ENCODE measurements at regions not wholly inside any gene's neighbourhood (a gene's known extent, or its start where the extent isn't known, plus 50 kb on each side); places are given as distances from the start of the nearest gene placed in this dataset.

- CTCF ChIA-PET, result no interaction called here
- RAD21 ChIA-PET (ENCODE audit: low non-redundant PET in 1 of 2, low total read pairs in 2 of 2, uncharacterized antibody in 2 of 2, unreplicated experiment in 2 of 2), result no interaction called here
Measured at GRCh38 chr6:760982-761955, 68.3 kb upstream of the EXOC2 start.

DNA sequence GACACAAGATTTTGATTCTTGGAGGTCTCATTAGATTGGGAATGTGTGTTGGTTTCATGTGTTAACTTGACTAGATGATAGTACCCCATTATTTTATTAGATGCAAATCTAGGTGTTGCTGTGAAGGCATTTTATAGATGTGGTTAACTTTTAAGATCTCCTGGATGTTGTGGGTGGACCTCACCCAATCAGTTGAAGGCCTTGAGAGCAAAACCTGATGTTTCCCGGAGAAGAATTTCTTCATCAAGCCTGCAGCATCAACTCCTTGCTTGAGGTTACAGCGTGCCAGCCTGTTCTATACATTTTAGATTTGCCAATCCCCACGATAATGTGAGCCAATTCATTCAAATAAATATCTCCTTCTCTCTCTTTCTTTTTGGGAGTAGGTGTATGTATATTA, 66.8 kb upstream of the EXOC2 start:
- ChIA-PET POLR2A (no interaction called here), CTCF (no interaction called here), RAD21 (ENCODE audit: low non-redundant PET in 1 of 2, low total read pairs in 2 of 2, uncharacterized antibody in 2 of 2, unreplicated experiment in 2 of 2) (no interaction called here)
- H3K79me2 ChIP-seq (ENCODE audit: insufficient read depth, low read length), result no peaks in the 10 kb centered on the region
- H4K20me1 ChIP-seq (ENCODE audit: insufficient read depth), result no peaks in the 10 kb centered on the region
- DNase-seq (ENCODE audit: low read depth, low spot score) (no peak), ATAC-seq (no peak)
- H3K4me2 ChIP-seq (ENCODE audit: low read length), result no peak overlapping the region
- H3K36me3 ChIP-seq (ENCODE audit: control insufficient read depth in 1 of 2, insufficient read depth in 2 of 2, low read length in 2 of 2), result no peaks in the 10 kb centered on the region
- intact Hi-C loops (cut with micrococcal nuclease), result no loop called here
- H3K27ac ChIP-seq (ENCODE audit: low read depth, low read length), result no peak overlapping the region
- H3K27me3 ChIP-seq (ENCODE audit: insufficient read depth, low read length), result no peaks in the 10 kb centered on the region
- no peaks in the 10 kb centered on the region for H3K9me2 ChIP-seq (ENCODE audit: insufficient read depth)
- no peak overlapping the region for H3K4me3 ChIP-seq (replicated peaks in 1 of 2; ENCODE audit: low read depth in 1 of 2, low read length in 2 of 2)
- BruUV-seq (replicated peaks), result no TSS peak
- H2AFZ ChIP-seq (ENCODE audit: low read depth, low read length, poor library complexity, severe bottlenecking), result no peak overlapping the region
- no peaks in the 10 kb centered on the region for H3K4me1 ChIP-seq (ENCODE audit: control insufficient read depth in 1 of 2, insufficient read depth in 2 of 2, low read length in 2 of 2)
- no peak overlapping the region for H3K9ac ChIP-seq (ENCODE audit: low read length)
- H3K9me3 ChIP-seq (ENCODE audit: control insufficient read depth in 1 of 2, insufficient read depth in 1 of 2, low read depth in 1 of 2, low read length in 2 of 2), result no peaks in the 10 kb centered on the region
- TF ChIP-seq, protein P1, sequence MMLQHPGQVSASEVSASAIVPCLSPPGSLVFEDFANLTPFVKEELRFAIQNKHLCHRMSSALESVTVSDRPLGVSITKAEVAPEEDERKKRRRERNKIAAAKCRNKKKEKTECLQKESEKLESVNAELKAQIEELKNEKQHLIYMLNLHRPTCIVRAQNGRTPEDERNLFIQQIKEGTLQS (IDR thresholded peaks at IDR 0.05), result no peak
- TF ChIP-seq EZH2phosphoT487 (IDR thresholded peaks at IDR 0.05; ENCODE audit: borderline replicate concordance), result no peak
- TF ChIP-seq, protein P2, sequence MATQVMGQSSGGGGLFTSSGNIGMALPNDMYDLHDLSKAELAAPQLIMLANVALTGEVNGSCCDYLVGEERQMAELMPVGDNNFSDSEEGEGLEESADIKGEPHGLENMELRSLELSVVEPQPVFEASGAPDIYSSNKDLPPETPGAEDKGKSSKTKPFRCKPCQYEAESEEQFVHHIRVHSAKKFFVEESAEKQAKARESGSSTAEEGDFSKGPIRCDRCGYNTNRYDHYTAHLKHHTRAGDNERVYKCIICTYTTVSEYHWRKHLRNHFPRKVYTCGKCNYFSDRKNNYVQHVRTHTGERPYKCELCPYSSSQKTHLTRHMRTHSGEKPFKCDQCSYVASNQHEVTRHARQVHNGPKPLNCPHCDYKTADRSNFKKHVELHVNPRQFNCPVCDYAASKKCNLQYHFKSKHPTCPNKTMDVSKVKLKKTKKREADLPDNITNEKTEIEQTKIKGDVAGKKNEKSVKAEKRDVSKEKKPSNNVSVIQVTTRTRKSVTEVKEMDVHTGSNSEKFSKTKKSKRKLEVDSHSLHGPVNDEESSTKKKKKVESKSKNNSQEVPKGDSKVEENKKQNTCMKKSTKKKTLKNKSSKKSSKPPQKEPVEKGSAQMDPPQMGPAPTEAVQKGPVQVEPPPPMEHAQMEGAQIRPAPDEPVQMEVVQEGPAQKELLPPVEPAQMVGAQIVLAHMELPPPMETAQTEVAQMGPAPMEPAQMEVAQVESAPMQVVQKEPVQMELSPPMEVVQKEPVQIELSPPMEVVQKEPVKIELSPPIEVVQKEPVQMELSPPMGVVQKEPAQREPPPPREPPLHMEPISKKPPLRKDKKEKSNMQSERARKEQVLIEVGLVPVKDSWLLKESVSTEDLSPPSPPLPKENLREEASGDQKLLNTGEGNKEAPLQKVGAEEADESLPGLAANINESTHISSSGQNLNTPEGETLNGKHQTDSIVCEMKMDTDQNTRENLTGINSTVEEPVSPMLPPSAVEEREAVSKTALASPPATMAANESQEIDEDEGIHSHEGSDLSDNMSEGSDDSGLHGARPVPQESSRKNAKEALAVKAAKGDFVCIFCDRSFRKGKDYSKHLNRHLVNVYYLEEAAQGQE (IDR thresholded peaks at IDR 0.05; ENCODE audit: low read depth), result no peak
- no peak for TF ChIP-seq FOSL1 (IDR thresholded peaks at IDR 0.05; ENCODE audit: low read depth)
- TF ChIP-seq MAX (IDR thresholded peaks at IDR 0.05), result no peak
- no peak for TF ChIP-seq TCF7L2 (IDR thresholded peaks at IDR 0.05; ENCODE audit: borderline replicate concordance, extremely low read depth, insufficient read depth, insufficient read length)
- no peak for TF ChIP-seq EZH2 (IDR thresholded peaks at IDR 0.05)
- no peak for TF ChIP-seq RAD21 (IDR thresholded peaks at IDR 0.05; ENCODE audit: low read depth)
- TF ChIP-seq ZBTB33 (IDR thresholded peaks at IDR 0.05; ENCODE audit: extremely low read depth, insufficient replicate concordance, low read length), result no peak

More at GRCh38 chr6:760982-761955, 68.3 kb upstream of the EXOC2 start:
- TF ChIP-seq ZNF274 (IDR thresholded peaks at IDR 0.05; ENCODE audit: low read depth, low read length) (no peak), MAX (IDR thresholded peaks at IDR 0.05) (no peak), SP1 (IDR thresholded peaks at IDR 0.05; ENCODE audit: low read depth) (no peak), FOSL1 (IDR thresholded peaks at IDR 0.05; ENCODE audit: low read depth) (no peak), POLR2A (IDR thresholded peaks at IDR 0.05; ENCODE audit: borderline replicate concordance, extremely low read depth, insufficient read depth, insufficient read length) (no peak), EZH2phosphoT487 (IDR thresholded peaks at IDR 0.05; ENCODE audit: borderline replicate concordance) (no peak)
- Histone ChIP-seq H3K27me3 (ENCODE audit: insufficient read depth, low read length) (peaks cover under 1% of the 10 kb centered on the region; the same call in 1 of the 2 replicates), H2AFZ (ENCODE audit: low read depth, low read length, poor library complexity, severe bottlenecking) (no peak overlapping the region), H3K4me3 (replicated peaks in 1 of 2; ENCODE audit: low read depth in 1 of 2, low read length in 2 of 2) (no peak overlapping the region), H3K79me2 (ENCODE audit: insufficient read depth, low read length) (no peaks in the 10 kb centered on the region), H3K9me2 (ENCODE audit: insufficient read depth) (no peaks in the 10 kb centered on the region), H4K20me1 (ENCODE audit: insufficient read depth) (no peaks in the 10 kb centered on the region), H3K9me3 (ENCODE audit: control insufficient read depth in 1 of 2, insufficient read depth in 1 of 2, low read depth in 1 of 2, low read length in 2 of 2) (no peaks in the 10 kb centered on the region), H3K9ac (ENCODE audit: low read length) (no peak overlapping the region), H3K4me2 (ENCODE audit: low read length) (no peak overlapping the region), H3K36me3 (ENCODE audit: control insufficient read depth in 1 of 2, insufficient read depth in 2 of 2, low read length in 2 of 2) (no peaks in the 10 kb centered on the region), H3K4me1 (ENCODE audit: control insufficient read depth in 1 of 2, insufficient read depth in 2 of 2, low read length in 2 of 2) (no peaks in the 10 kb centered on the region), H3K27ac (ENCODE audit: low read depth, low read length) (no peak overlapping the region)
- POLR2A ChIA-PET, result no interaction called here
- intact Hi-C loops (cut with micrococcal nuclease), result no loop called here
- DNase-seq (ENCODE audit: low read depth, low spot score), result no peak
- no TSS peak for BruUV-seq (replicated peaks)
- ATAC-seq, result no peak
